ENCODE measurements at regions not wholly inside any gene's neighbourhood (a gene's known extent, or its start where the extent isn't known, plus 50 kb on each side); places are given as distances from the start of the nearest gene placed in this dataset.

DNA sequence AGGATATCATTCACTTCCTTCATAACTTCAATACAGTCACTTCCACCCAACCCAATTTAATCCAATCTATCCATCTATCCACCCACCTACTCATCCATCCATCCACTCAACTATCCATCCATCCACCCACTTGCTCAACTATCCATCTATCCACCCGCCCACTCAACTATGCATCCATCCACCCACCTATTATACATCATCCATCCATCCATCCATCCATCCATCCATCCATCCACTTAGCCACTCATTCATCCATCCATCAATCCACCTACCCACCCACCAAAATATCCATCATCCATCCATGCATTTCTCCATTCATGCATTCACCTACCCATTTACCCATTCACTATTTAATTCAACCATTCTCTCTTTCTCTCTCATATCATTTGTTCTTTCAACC lies 179.5 kb downstream of the HAPSTR1 start:
- H3K36me3 ChIP-seq (ENCODE audit: insufficient read depth, low read length, poor library complexity, severe bottlenecking) = no peaks in the 10 kb centered on the region
- intact Hi-C loops (cut with micrococcal nuclease; ENCODE audit: unreplicated experiment) = no loop called here
- no TSS peak for BruUV-seq (replicated peaks)
- H3K4me1 ChIP-seq (ENCODE audit: insufficient read depth, low read length, poor library complexity, severe bottlenecking) = no peaks in the 10 kb centered on the region
- no peaks in the 10 kb centered on the region for H3K9me3 ChIP-seq (ENCODE audit: low read depth, low read length, poor library complexity, severe bottlenecking)
- CTCF ChIA-PET = interaction anchor here (1.0 kb wide), 1 partner anchor 910 kb away, joined by 3 read pairs; no protein-coding TSS in a partner anchor
- TF ChIP-seq, protein P1, sequence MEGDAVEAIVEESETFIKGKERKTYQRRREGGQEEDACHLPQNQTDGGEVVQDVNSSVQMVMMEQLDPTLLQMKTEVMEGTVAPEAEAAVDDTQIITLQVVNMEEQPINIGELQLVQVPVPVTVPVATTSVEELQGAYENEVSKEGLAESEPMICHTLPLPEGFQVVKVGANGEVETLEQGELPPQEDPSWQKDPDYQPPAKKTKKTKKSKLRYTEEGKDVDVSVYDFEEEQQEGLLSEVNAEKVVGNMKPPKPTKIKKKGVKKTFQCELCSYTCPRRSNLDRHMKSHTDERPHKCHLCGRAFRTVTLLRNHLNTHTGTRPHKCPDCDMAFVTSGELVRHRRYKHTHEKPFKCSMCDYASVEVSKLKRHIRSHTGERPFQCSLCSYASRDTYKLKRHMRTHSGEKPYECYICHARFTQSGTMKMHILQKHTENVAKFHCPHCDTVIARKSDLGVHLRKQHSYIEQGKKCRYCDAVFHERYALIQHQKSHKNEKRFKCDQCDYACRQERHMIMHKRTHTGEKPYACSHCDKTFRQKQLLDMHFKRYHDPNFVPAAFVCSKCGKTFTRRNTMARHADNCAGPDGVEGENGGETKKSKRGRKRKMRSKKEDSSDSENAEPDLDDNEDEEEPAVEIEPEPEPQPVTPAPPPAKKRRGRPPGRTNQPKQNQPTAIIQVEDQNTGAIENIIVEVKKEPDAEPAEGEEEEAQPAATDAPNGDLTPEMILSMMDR (conservative IDR thresholded peaks at IDR 0.05; ENCODE audit: low read depth, low read length) = no peak
- TF ChIP-seq EZH2 (IDR thresholded peaks at IDR 0.05; ENCODE audit: borderline replicate concordance, low read depth, low read length, poor library complexity, severe bottlenecking) = no peak
- H3K4me3 ChIP-seq (ENCODE audit: low read depth, low read length, poor library complexity, severe bottlenecking) = no peak overlapping the region
- H3K27ac ChIP-seq (ENCODE audit: low read depth, low read length, poor library complexity, severe bottlenecking) = no peak overlapping the region
- no peaks in the 10 kb centered on the region for H3K27me3 ChIP-seq (replicated peaks; ENCODE audit: insufficient read depth, low read depth, low read length, poor library complexity)
- DNase-seq (ENCODE audit: low spot score) = no peak
- POLR2A ChIA-PET (ENCODE audit: low non-redundant PET) = no interaction called here

DNA sequence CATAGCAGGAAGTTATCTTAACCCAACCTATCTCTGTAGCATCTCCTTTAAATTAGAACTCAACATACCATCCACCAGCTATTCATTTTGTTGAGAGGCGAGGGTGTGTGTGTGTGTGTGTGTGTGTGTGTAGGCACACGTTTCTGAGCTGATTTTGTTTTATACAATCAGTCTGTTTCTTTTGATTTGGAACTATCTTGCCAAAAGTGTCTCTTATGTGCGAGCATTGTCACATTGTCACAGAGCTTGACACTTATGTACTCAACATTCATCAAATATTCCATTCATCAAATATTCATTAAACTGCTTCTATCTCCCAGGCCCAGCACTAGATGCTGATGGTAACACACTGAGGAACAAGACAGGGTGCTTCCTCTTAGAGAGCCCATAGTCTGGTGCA lies 180.4 kb downstream of the HAPSTR1 start:
- BruUV-seq (replicated peaks) = no TSS peak
- intact Hi-C loops (cut with micrococcal nuclease; ENCODE audit: unreplicated experiment) = no loop called here
- ChIA-PET POLR2A (ENCODE audit: low non-redundant PET) (no interaction called here), CTCF (no interaction called here)
- TF ChIP-seq, protein P1 (conservative IDR thresholded peaks at IDR 0.05; ENCODE audit: low read depth, low read length) = no peak
- TF ChIP-seq EZH2 (IDR thresholded peaks at IDR 0.05; ENCODE audit: borderline replicate concordance, low read depth, low read length, poor library complexity, severe bottlenecking) = no peak
- Histone ChIP-seq H3K27ac (ENCODE audit: low read depth, low read length, poor library complexity, severe bottlenecking) (no peak overlapping the region), H3K36me3 (ENCODE audit: insufficient read depth, low read length, poor library complexity, severe bottlenecking) (no peaks in the 10 kb centered on the region), H3K4me3 (ENCODE audit: low read depth, low read length, poor library complexity, severe bottlenecking) (no peak overlapping the region), H3K27me3 (replicated peaks; ENCODE audit: insufficient read depth, low read depth, low read length, poor library complexity) (no peaks in the 10 kb centered on the region), H3K4me1 (ENCODE audit: insufficient read depth, low read length, poor library complexity, severe bottlenecking) (no peaks in the 10 kb centered on the region), H3K9me3 (ENCODE audit: low read depth, low read length, poor library complexity, severe bottlenecking) (no peaks in the 10 kb centered on the region)
- DNase-seq (ENCODE audit: low spot score) = no peak

DNA sequence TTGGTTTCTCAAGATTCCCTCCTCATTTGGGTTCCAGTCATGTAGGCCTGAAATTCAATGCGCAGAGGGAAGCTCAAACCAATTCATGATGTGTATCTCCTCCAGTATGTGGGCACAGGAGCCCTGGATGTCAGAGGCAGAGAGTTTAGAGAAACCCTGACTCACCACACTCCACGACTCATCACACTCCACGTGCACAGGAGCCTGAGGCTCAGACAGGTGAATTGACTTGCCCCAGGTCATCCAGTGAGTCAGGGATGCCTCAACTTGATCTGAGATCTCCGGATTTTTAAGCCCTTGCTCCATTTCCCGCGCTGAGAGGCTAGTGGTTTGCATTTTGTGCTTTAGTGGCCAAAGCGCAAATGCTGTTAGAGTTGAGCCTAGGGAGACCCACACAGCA lies 183.9 kb downstream of the HAPSTR1 start:
- TF ChIP-seq EZH2 (IDR thresholded peaks at IDR 0.05; ENCODE audit: borderline replicate concordance, low read depth, low read length, poor library complexity, severe bottlenecking) = no peak
- TF ChIP-seq, protein P1 (conservative IDR thresholded peaks at IDR 0.05; ENCODE audit: low read depth, low read length) = no peak
- Histone ChIP-seq H3K27me3 (replicated peaks; ENCODE audit: insufficient read depth, low read depth, low read length, poor library complexity) (no peaks in the 10 kb centered on the region), H3K9me3 (ENCODE audit: low read depth, low read length, poor library complexity, severe bottlenecking) (no peaks in the 10 kb centered on the region), H3K36me3 (ENCODE audit: insufficient read depth, low read length, poor library complexity, severe bottlenecking) (no peaks in the 10 kb centered on the region), H3K4me3 (ENCODE audit: low read depth, low read length, poor library complexity, severe bottlenecking) (no peak overlapping the region), H3K27ac (ENCODE audit: low read depth, low read length, poor library complexity, severe bottlenecking) (no peak overlapping the region), H3K4me1 (ENCODE audit: insufficient read depth, low read length, poor library complexity, severe bottlenecking) (no peaks in the 10 kb centered on the region)
- DNase-seq (ENCODE audit: low spot score) = no peak
- CTCF ChIA-PET = no interaction called here
- POLR2A ChIA-PET (ENCODE audit: low non-redundant PET) = no interaction called here
- intact Hi-C loops (cut with micrococcal nuclease; ENCODE audit: unreplicated experiment) = no loop called here
- no TSS peak for BruUV-seq (replicated peaks)
